HepG2 (cell line): ENCODE measurements at regions not wholly inside any gene's neighbourhood (a gene's known extent, or its start where the extent isn't known, plus 50 kb on each side); places are given as distances from the start of the nearest gene placed in this dataset.

ENCODE experiments used
- EP300 ChIP-seq, 3 experiments: sonication (generic) in 1 of 3; formaldehyde crosslinking in 1 of 3; IDR thresholded peaks; 2 replicates each; pipeline versions ENCODE4 v1.5.1 to v1.6.1; 2011 to 2020; ENCODE audit warnings: low read depth in 2 of 3, low read length in 2 of 3, borderline replicate concordance in 1 of 3, improper control_type of control experiment in 1 of 3, mild to moderate bottlenecking in 1 of 3, missing genetic modification reagents in 1 of 3, moderate library complexity in 1 of 3
- ETV5 ChIP-seq: IDR thresholded peaks from 2 replicates; pipeline ENCODE4 v1.6.1; 2018; ENCODE audit warnings: missing biosample characterization, missing genetic modification reagents, inconsistent platforms, borderline replicate concordance
- FOXA3 ChIP-seq: IDR thresholded peaks from 2 replicates; pipeline ENCODE4 v1.6.1; 2016; ENCODE audit warnings: missing genetic modification reagents, missing compliant biosample characterization
- HOXD1 ChIP-seq: sonication (generic); formaldehyde crosslinking; IDR thresholded peaks from 2 replicates; pipeline ENCODE4 v1.5.0; 2020; ENCODE audit warnings: missing genetic modification reagents
- JUNB ChIP-seq: sonication (generic); formaldehyde crosslinking; IDR thresholded peaks from 2 replicates; pipeline ENCODE4 v1.8.0; 2022; ENCODE audit warnings: missing genetic modification reagents, mild to moderate bottlenecking, borderline replicate concordance
- LCORL ChIP-seq, 2 experiments: fragments of 450-650 bp in 1 of 2; sonication (generic) in 1 of 2; formaldehyde crosslinking in 1 of 2; IDR thresholded peaks; 2 replicates each; pipeline versions ENCODE4 v1.5.0 to v1.6.1; 2017 to 2020; ENCODE audit warnings: antibody characterized with exemption in 1 of 2, missing genetic modification reagents in 1 of 2
- MYNN ChIP-seq: sonication (generic); formaldehyde crosslinking; IDR thresholded peaks from 2 replicates; pipeline ENCODE4 v1.4.0; 2020; ENCODE audit warnings: mild to moderate bottlenecking, low read depth, missing genetic modification reagents
- PHF20 ChIP-seq: sonication (generic); formaldehyde crosslinking; IDR thresholded peaks from 2 replicates; pipeline ENCODE4 v1.5.0; 2020; ENCODE audit warnings: mild to moderate bottlenecking, missing genetic modification reagents
- POLR2AphosphoS5 ChIP-seq: IDR thresholded peaks from 2 replicates; pipeline ENCODE4 v1.6.1; 2012; ENCODE audit warnings: low read depth, low read length
- POLR2G ChIP-seq: fragments of 200-400 bp; formaldehyde crosslinking; IDR thresholded peaks from 2 replicates; pipeline ENCODE4 v1.6.1; 2018; ENCODE audit warnings: mild to moderate bottlenecking, low read depth, low read length, moderate library complexity
- SATB2 ChIP-seq: sonication (generic); formaldehyde crosslinking; IDR thresholded peaks from 2 replicates; pipeline ENCODE4 v1.5.0; 2020; ENCODE audit warnings: missing genetic modification reagents
- SOX6 ChIP-seq, 2 experiments: fragments of 450-650 bp in 1 of 2; sonication (generic) in 1 of 2; formaldehyde crosslinking in 1 of 2; IDR thresholded peaks; 2 replicates each; pipeline versions ENCODE4 v1.4.0 to v1.6.1; 2017 to 2020; ENCODE audit warnings: antibody characterized with exemption in 1 of 2, mild to moderate bottlenecking in 1 of 2, missing genetic modification reagents in 1 of 2
- TGIF2 ChIP-seq: IDR thresholded peaks from 2 replicates; pipeline ENCODE4 v1.6.1; 2016; ENCODE audit warnings: control low read depth, missing compliant biosample characterization
- THAP11 ChIP-seq: IDR thresholded peaks from 2 replicates; pipeline ENCODE4 v1.6.1; 2016; ENCODE audit warnings: missing biosample characterization, missing genetic modification reagents
- ZNF563 ChIP-seq: sonication (generic); formaldehyde crosslinking; IDR thresholded peaks from 2 replicates; pipeline ENCODE4 v1.8.0; 2022; ENCODE audit warnings: mild to moderate bottlenecking, moderate library complexity, missing genetic modification reagents
- ZNF687 ChIP-seq: sonication (generic); formaldehyde crosslinking; IDR thresholded peaks from 2 replicates; pipeline ENCODE4 v1.5.1; 2020; ENCODE audit warnings: mild to moderate bottlenecking, missing genetic modification reagents, moderate library complexity
- ZNF768 ChIP-seq: sonication (generic); formaldehyde crosslinking; IDR thresholded peaks from 2 replicates; pipeline ENCODE4 v1.4.0; 2020; ENCODE audit warnings: missing genetic modification reagents
- ZNF788 ChIP-seq: sonication (generic); formaldehyde crosslinking; IDR thresholded peaks from 2 replicates; pipeline ENCODE4 v1.5.0; 2020; ENCODE audit warnings: mild to moderate bottlenecking, missing genetic modification reagents, borderline replicate concordance
- TF ChIP-seq, protein P1 (sequence below): sonication (generic); formaldehyde crosslinking; IDR thresholded peaks from 2 replicates; pipeline ENCODE4 v1.4.0; 2020; ENCODE audit warnings: missing genetic modification reagents, mild to moderate bottlenecking, borderline replicate concordance
- TF ChIP-seq, protein P2 (sequence below): sonication (generic); formaldehyde crosslinking; IDR thresholded peaks from 2 replicates; pipeline ENCODE4 v1.4.0; 2020; ENCODE audit warnings: missing genetic modification reagents
- TF ChIP-seq, protein P3 (sequence below): sonication (generic); formaldehyde crosslinking; conservative IDR thresholded peaks from 2 replicates; pipeline ENCODE4 v1.8.0; 2022; ENCODE audit warnings: mild to moderate bottlenecking, moderate library complexity, missing genetic modification reagents

DNA sequence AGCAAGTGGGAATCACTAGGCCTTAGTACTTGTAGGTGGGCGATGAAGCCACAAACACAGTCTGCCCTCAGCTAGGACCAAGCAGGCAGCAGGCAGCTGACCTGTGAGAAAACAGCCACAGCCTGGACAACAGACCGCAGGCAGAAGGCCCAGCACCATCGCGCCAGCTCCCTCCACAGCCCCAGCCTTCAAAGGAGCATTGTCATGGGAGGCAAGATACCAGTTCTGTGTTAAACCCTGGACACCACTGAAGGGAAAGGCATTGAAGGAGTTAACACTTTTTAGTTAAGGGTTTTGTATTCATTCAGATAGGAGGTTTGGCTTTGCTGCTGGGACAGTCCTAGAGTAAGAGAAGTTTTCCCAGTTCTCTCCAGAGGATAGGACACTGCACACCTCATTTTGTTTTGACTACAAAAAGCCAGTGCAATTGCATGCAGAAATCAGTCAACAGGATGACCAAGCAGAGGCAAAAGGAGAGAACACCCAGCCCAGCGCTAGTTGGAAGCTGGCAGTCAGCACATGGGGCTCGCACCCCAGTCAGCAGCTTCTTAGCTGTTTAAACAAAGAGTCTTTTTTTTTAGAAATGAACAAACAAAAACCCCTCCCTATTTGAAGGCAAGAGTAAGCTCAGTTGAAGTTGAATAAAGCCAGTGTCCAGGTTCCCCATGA is 286.1 kb upstream of the TPM1 start (continued):
- TF ChIP-seq, protein P1, sequence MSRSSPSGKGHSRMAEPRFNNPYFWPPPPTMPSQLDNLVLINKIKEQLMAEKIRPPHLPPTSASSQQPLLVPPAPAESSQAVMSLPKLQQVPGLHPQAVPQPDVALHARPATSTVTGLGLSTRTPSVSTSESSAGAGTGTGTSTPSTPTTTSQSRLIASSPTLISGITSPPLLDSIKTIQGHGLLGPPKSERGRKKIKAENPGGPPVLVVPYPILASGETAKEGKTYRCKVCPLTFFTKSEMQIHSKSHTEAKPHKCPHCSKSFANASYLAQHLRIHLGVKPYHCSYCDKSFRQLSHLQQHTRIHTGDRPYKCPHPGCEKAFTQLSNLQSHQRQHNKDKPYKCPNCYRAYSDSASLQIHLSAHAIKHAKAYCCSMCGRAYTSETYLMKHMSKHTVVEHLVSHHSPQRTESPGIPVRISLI (CRISPR knock-in tag), result peak; percentile 80; the same call in 1 of the 2 replicates
- no peak for TF ChIP-seq POLR2AphosphoS5
- no peak for TF ChIP-seq ETV5 (CRISPR knock-in tag)
- TF ChIP-seq SOX6 (IDR thresholded peaks at IDR 0.05), result no peak
- peak; percentile 13; the same call in 1 of the 2 replicates for TF ChIP-seq SOX6 (CRISPR knock-in tag; IDR thresholded peaks at IDR 0.05)
- TF ChIP-seq MYNN (CRISPR knock-in tag), result no peak
- no peak for TF ChIP-seq POLR2G
- TF ChIP-seq THAP11 (CRISPR knock-in tag), result no peak
- TF ChIP-seq ZNF768 (CRISPR knock-in tag), result peak; percentile 84; the same call in 1 of the 2 replicates
- TF ChIP-seq, protein P2, sequence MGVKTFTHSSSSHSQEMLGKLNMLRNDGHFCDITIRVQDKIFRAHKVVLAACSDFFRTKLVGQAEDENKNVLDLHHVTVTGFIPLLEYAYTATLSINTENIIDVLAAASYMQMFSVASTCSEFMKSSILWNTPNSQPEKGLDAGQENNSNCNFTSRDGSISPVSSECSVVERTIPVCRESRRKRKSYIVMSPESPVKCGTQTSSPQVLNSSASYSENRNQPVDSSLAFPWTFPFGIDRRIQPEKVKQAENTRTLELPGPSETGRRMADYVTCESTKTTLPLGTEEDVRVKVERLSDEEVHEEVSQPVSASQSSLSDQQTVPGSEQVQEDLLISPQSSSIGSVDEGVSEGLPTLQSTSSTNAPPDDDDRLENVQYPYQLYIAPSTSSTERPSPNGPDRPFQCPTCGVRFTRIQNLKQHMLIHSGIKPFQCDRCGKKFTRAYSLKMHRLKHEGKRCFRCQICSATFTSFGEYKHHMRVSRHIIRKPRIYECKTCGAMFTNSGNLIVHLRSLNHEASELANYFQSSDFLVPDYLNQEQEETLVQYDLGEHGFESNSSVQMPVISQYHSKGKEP, result no peak
- TF ChIP-seq ZNF563 (CRISPR knock-in tag), result no peak
- no peak for TF ChIP-seq PHF20
- no peak for TF ChIP-seq ZNF788 (CRISPR knock-in tag)
- TF ChIP-seq EP300 (IDR thresholded peaks at IDR 0.05; ENCODE audit: low read depth in 2 of 2, low read length in 2 of 2), result no peak
- no peak for TF ChIP-seq EP300 (CRISPR knock-in tag; IDR thresholded peaks at IDR 0.05; ENCODE audit: borderline replicate concordance)
- no peak for TF ChIP-seq LCORL (IDR thresholded peaks at IDR 0.05)
- no peak for TF ChIP-seq LCORL (CRISPR knock-in tag; IDR thresholded peaks at IDR 0.05)
- TF ChIP-seq ZNF687 (CRISPR knock-in tag), result peak; percentile 32; the same call in 1 of the 2 replicates
- TF ChIP-seq, protein P3, sequence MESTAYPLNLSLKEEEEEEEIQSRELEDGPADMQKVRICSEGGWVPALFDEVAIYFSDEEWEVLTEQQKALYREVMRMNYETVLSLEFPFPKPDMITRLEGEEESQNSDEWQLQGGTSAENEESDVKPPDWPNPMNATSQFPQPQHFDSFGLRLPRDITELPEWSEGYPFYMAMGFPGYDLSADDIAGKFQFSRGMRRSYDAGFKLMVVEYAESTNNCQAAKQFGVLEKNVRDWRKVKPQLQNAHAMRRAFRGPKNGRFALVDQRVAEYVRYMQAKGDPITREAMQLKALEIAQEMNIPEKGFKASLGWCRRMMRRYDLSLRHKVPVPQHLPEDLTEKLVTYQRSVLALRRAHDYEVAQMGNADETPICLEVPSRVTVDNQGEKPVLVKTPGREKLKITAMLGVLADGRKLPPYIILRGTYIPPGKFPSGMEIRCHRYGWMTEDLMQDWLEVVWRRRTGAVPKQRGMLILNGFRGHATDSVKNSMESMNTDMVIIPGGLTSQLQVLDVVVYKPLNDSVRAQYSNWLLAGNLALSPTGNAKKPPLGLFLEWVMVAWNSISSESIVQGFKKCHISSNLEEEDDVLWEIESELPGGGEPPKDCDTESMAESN (CRISPR knock-in tag), result no peak
- TF ChIP-seq FOXA3 (CRISPR knock-in tag), result 0 out of 2 replicates have a peak, but pooled peaks have one; percentile 10
- no peak for TF ChIP-seq TGIF2 (CRISPR knock-in tag)
- no peak for TF ChIP-seq SATB2 (CRISPR knock-in tag)
- TF ChIP-seq JUNB (CRISPR knock-in tag), result no peak
- no peak for TF ChIP-seq HOXD1 (CRISPR knock-in tag)
